Ammon's horn (tissue), 1 donor: ENCODE measurements at regions not wholly inside any gene's neighbourhood (a gene's known extent, or its start where the extent isn't known, plus 50 kb on each side); places are given as distances from the start of the nearest gene placed in this dataset.
"Not testable (repeated sequence)": the region's sequence is repeated elsewhere in the genome, so short reads cannot be mapped to it uniquely, and the experiment has no call there.

Experiments used
- DNase-seq: peaks from one replicate; pipeline ENCODE4 v3.0.0-alpha.2; 2016; ENCODE audit warnings: low spot score

DNA sequence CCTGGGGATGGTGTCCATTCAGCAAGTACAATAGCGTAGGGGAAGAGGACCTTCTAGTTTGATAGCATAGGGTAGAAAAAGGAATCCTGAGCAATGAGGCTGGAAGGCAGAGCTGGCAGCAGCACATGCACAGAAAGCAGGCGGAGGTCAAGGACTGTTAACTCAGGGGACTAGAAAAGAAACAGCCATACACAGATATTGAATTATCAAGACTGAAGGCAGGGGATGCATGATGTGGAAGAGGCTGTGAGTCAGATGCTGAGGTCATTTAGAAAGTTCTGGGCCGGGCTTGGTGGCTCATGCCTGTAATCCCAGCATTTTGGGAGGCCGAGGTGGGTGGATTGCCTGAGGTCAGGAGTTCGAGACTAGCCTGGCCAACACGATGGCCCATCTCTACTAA lies 65.6 kb downstream of the OPTC start:
- no peak for DNase-seq

- not testable (repeated sequence) for DNase-seq
These were observed 64.9 kb upstream of the ATP2B4 start for GRCh38 chr1:203561761-203562160.

- no peak for DNase-seq
These were observed 63.3 kb upstream of the ATP2B4 start for GRCh38 chr1:203563291-203563690.

GRCh38 chr1:203564024-203564423 lies 62.6 kb upstream of the ATP2B4 start:
- no peak for DNase-seq

- no peak for DNase-seq
These were observed 61.6 kb upstream of the ATP2B4 start for GRCh38 chr1:203565049-203565448.

GRCh38 chr1:203565981-203566380 lies 60.7 kb upstream of the ATP2B4 start:
- DNase-seq: no peak

DNA sequence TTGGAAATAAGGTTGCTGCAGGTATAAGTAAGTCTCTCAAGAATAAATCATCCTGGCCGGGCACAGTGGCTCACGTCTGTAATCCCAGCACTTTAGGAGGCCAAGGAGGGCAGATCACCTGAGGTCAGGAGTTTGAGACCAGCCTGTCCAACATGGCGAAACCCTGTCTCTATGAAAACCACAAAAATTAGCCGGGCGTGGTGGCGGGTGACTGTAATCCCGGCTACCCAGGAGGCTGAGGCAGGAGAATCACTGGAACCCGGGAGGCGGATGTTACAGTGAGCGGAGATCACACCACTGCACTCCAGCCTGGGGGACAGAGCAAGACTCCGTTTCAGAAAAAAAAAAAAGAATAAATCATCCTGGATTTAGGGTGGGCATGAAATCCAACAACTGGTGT lies 59.7 kb upstream of the ATP2B4 start:
- not testable (repeated sequence) for DNase-seq

GRCh38 chr1:203567596-203567995 lies 59.0 kb upstream of the ATP2B4 start:
- DNase-seq: no peak

DNA sequence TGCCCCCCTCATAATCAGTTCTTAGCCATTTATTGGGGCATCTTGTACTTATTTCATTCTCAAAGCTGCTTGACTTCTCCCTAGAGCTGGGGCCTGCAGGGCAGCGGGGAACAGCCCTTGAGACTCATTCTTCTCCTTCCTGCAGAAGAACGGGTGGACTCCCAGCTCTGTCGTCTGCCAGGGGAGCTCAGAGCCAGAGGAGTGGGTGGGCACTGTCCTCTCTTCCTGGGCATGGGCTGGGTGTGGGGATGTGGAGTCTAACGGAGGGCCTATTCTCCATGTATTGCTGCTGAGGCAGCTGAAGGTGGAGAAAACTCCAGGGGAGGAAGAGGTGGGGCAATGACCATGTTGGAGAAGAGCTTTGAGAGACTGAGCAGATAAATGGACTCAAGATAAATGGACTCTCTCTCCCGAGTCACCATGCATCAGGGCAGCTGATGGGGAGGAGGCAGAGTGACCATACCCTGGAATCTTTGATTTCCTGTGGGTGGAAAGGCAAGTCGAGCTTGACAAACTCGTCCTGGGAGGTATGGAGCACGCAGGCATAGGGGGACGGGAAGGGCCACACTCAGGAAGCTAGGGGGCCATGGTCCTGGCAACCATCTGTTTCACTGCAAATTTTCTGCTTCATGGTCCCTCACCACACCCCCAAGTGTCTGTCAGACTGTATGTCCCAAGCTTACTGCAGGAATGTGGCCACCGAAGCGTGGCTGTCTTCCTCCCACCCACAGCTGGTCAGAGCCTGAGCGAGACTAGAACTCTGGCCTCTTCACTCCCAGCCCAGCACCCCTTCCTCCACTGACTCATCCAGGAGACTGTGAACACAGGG lies 56.9 kb upstream of the ATP2B4 start:
- DNase-seq: no peak

GRCh38 chr1:203570805-203571204 lies 55.8 kb upstream of the ATP2B4 start:
- DNase-seq: no peak

DNA sequence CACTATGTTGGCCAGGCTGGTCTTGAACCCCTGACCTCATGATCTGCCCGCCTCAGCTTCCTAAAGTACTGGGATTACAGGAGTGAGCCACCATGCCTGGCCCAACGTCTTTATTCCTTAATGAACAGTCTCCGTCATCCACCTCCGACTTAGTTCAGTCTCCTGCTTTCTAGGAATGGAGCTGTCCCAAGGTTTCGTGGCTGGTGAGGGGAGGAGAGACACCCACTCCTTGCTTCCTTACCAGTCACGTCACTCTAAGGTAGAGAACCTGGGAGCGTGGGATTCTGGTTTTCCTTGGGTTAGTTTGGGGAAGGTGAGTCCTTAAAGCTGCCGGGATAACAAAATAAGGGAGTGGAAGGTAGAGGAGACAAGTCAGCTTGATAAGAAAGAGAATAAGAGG lies 55.0 kb upstream of the ATP2B4 start:
- no peak for DNase-seq

DNA sequence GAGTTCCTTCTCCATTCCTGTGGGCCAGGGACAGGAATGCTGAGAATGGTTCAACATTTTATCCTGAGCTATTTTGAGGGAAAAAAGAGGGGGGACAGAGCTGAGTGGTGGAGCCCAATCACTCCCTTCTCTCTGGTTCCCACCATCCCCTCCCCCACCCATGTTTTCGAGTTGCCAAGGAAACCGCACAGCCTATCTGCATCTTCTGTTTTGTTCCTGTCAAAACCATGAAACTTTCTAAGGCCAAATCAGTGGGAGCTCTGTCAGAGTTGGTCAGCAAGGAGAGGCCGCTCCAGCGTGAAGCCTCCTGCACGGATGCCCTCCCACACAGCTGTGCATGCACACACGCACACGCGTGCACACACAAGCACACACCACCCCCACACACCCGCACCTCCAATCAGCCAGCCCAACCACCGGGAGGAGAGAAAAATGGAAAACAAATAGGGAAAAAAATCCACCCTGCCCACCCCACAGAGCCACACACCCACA lies 54.5 kb upstream of the ATP2B4 start:
- DNase-seq: peak; percentile 11

- no peak for DNase-seq
These were observed 52.9 kb upstream of the ATP2B4 start for GRCh38 chr1:203573730-203574129.
